MM.1S (cell line): ENCODE measurements at regions not wholly inside any gene's neighbourhood (a gene's known extent, or its start where the extent isn't known, plus 50 kb on each side); places are given as distances from the start of the nearest gene placed in this dataset.

Experiments used
- DNase-seq: peaks from one replicate; pipeline ENCODE4 v3.0.0-alpha.2; 2015
- H2AFZ ChIP-seq: fragments of 300-600 bp; sonication (generic); 2 replicates; pipeline ENCODE4 v1.6.0; 2016; ENCODE audit warnings: antibody characterized with exemption, low read length
- H3F3A ChIP-seq: fragments of 300-600 bp; sonication (generic); 2 replicates; pipeline ENCODE4 v1.6.1; 2016; ENCODE audit warnings: mild to moderate bottlenecking, antibody characterized with exemption, low read length, moderate library complexity, mixed read lengths; ENCODE audit not compliant: insufficient read depth
- H3K27ac ChIP-seq: fragments of 300-600 bp; sonication (generic); 2 replicates; pipeline ENCODE4 v1.5.1; 2016; ENCODE audit warnings: mild to moderate bottlenecking, low read length
- H3K27me3 ChIP-seq: fragments of 300-600 bp; sonication (generic); replicated peaks from 2 replicates; pipeline ENCODE4 v1.6.0; 2016; ENCODE audit warnings: low read length; ENCODE audit not compliant: insufficient read depth
- H3K36me3 ChIP-seq: fragments of 300-600 bp; sonication (generic); replicated peaks from 2 replicates; pipeline ENCODE4 v1.6.1; 2016; ENCODE audit warnings: mild to moderate bottlenecking, low read length, mixed read lengths; ENCODE audit not compliant: insufficient read depth
- H3K4me1 ChIP-seq: fragments of 300-600 bp; sonication (generic); 2 replicates; pipeline ENCODE4 v1.6.1; 2016; ENCODE audit warnings: low read length, mixed read lengths
- H3K4me2 ChIP-seq: fragments of 300-600 bp; sonication (generic); 2 replicates; pipeline ENCODE4 v1.6.0; 2016; ENCODE audit warnings: low read depth, low read length
- H3K4me3 ChIP-seq: fragments of 300-600 bp; sonication (generic); 2 replicates; pipeline ENCODE4 v1.5.1; 2016; ENCODE audit warnings: low read length, mixed read lengths
- H3K79me2 ChIP-seq: fragments of 300-600 bp; sonication (generic); 2 replicates; pipeline ENCODE4 v1.6.1; 2016; ENCODE audit warnings: mixed run types, low read length, mixed read lengths
- H3K9ac ChIP-seq: fragments of 300-600 bp; sonication (generic); 2 replicates; pipeline ENCODE4 v1.6.1; 2016; ENCODE audit warnings: low read length, mixed read lengths
- H3K9me2 ChIP-seq: fragments of 300-600 bp; sonication (generic); replicated peaks from 2 replicates; pipeline ENCODE4 v1.6.1; 2016; ENCODE audit warnings: mild to moderate bottlenecking, low read length, mixed read lengths; ENCODE audit not compliant: insufficient read depth
- H3K9me3 ChIP-seq: fragments of 300-600 bp; sonication (generic); replicated peaks from 2 replicates; pipeline ENCODE4 v1.6.1; 2016; ENCODE audit warnings: mild to moderate bottlenecking, low read length, mixed read lengths; ENCODE audit not compliant: insufficient read depth
- H4K20me1 ChIP-seq: fragments of 300-600 bp; sonication (generic); 2 replicates; pipeline ENCODE4 v1.6.1; 2016; ENCODE audit warnings: mild to moderate bottlenecking, low read length, moderate library complexity, mixed read lengths; ENCODE audit not compliant: insufficient read depth
- EZH2 ChIP-seq: fragments of 300-600 bp; sonication (generic); optimal IDR thresholded peaks from 2 replicates; pipeline ENCODE3; 2017; ENCODE audit warnings: low read depth, mild to moderate bottlenecking, antibody characterized with exemption, low read length, mixed read lengths
- EZH2phosphoT487 ChIP-seq: fragments of 300-600 bp; sonication (generic); IDR thresholded peaks from 2 replicates; pipeline ENCODE4 v1.6.1; 2018; ENCODE audit warnings: antibody characterized with exemption, low read length
- TF ChIP-seq, protein P1 (sequence below): fragments of 300-600 bp; sonication (generic); IDR thresholded peaks from 2 replicates; pipeline ENCODE4 v1.5.1; 2016; ENCODE audit warnings: antibody characterized with exemption, low read length, mixed read lengths

GRCh38 chr5:56479126-56479525, 246.0 kb upstream of the ANKRD55 start:
- Histone ChIP-seq H3K27ac (peak overlapping the region; percentile 74; the same call in 1 of the 2 replicates), H3K4me1 (peaks cover 15% of the 10 kb centered on the region), H3K4me2 (peak overlapping the region; percentile 98)

GRCh38 chr5:56478062-56478461, 244.9 kb upstream of the ANKRD55 start:
- H3K4me3 ChIP-seq, result no peak overlapping the region
- H3K9ac ChIP-seq, result no peak overlapping the region
- no peaks in the 10 kb centered on the region for H3K9me2 ChIP-seq
- no peaks in the 10 kb centered on the region for H3K9me3 ChIP-seq
- TF ChIP-seq, protein P1, sequence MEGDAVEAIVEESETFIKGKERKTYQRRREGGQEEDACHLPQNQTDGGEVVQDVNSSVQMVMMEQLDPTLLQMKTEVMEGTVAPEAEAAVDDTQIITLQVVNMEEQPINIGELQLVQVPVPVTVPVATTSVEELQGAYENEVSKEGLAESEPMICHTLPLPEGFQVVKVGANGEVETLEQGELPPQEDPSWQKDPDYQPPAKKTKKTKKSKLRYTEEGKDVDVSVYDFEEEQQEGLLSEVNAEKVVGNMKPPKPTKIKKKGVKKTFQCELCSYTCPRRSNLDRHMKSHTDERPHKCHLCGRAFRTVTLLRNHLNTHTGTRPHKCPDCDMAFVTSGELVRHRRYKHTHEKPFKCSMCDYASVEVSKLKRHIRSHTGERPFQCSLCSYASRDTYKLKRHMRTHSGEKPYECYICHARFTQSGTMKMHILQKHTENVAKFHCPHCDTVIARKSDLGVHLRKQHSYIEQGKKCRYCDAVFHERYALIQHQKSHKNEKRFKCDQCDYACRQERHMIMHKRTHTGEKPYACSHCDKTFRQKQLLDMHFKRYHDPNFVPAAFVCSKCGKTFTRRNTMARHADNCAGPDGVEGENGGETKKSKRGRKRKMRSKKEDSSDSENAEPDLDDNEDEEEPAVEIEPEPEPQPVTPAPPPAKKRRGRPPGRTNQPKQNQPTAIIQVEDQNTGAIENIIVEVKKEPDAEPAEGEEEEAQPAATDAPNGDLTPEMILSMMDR, result no peak
- TF ChIP-seq EZH2phosphoT487 (no peak), EZH2 (no peak)
- no peaks in the 10 kb centered on the region for H3K79me2 ChIP-seq
- H3K36me3 ChIP-seq, result no peaks in the 10 kb centered on the region
- H3K4me2 ChIP-seq, result no peak overlapping the region
- peaks cover 15% of the 10 kb centered on the region for H3K4me1 ChIP-seq
- no peak for DNase-seq
- H3K27ac ChIP-seq, result no peak overlapping the region
- no peaks in the 10 kb centered on the region for H4K20me1 ChIP-seq
- H2AFZ ChIP-seq, result no peak overlapping the region
- H3F3A ChIP-seq, result peaks cover 19% of the 10 kb centered on the region
- no peaks in the 10 kb centered on the region for H3K27me3 ChIP-seq

More at GRCh38 chr5:56479126-56479525, 246.0 kb upstream of the ANKRD55 start:
- no peaks in the 10 kb centered on the region for H3K9me2 ChIP-seq
- no peaks in the 10 kb centered on the region for H3K9me3 ChIP-seq
- peak overlapping the region; percentile 74; the same call in 1 of the 2 replicates for H3K9ac ChIP-seq
- DNase-seq, result peak; percentile 58
- TF ChIP-seq EZH2phosphoT487, result no peak
- TF ChIP-seq EZH2, result no peak
- TF ChIP-seq, protein P1, result no peak
- peaks cover 19% of the 10 kb centered on the region for H3F3A ChIP-seq
- peak overlapping the region; percentile 69 for H3K4me3 ChIP-seq
- no peaks in the 10 kb centered on the region for H3K27me3 ChIP-seq
- H3K79me2 ChIP-seq, result no peaks in the 10 kb centered on the region
- H4K20me1 ChIP-seq, result no peaks in the 10 kb centered on the region
- no peaks in the 10 kb centered on the region for H3K36me3 ChIP-seq
- H2AFZ ChIP-seq, result peak overlapping the region; percentile 86

GRCh38 chr5:56476487-56476856, 243.3 kb upstream of the ANKRD55 start:
- H3K27ac ChIP-seq, result no peak overlapping the region

More at GRCh38 chr5:56476487-56476856, 243.3 kb upstream of the ANKRD55 start:
- Histone ChIP-seq H3K36me3 (no peaks in the 10 kb centered on the region), H3K4me1 (peaks cover 15% of the 10 kb centered on the region), H3K9me3 (no peaks in the 10 kb centered on the region), H3F3A (peaks cover 19% of the 10 kb centered on the region), H3K9ac (no peak overlapping the region), H3K9me2 (no peaks in the 10 kb centered on the region), H3K4me3 (no peak overlapping the region), H3K79me2 (no peaks in the 10 kb centered on the region), H4K20me1 (no peaks in the 10 kb centered on the region), H3K4me2 (no peak overlapping the region), H3K27me3 (no peaks in the 10 kb centered on the region), H2AFZ (no peak overlapping the region)
- DNase-seq, result no peak
- TF ChIP-seq, protein P1, result no peak
- TF ChIP-seq EZH2phosphoT487, result no peak
- no peak for TF ChIP-seq EZH2
